ENCODE measurements at regions not wholly inside any gene's neighbourhood (a gene's known extent, or its start where the extent isn't known, plus 50 kb on each side); places are given as distances from the start of the nearest gene placed in this dataset.

DNA sequence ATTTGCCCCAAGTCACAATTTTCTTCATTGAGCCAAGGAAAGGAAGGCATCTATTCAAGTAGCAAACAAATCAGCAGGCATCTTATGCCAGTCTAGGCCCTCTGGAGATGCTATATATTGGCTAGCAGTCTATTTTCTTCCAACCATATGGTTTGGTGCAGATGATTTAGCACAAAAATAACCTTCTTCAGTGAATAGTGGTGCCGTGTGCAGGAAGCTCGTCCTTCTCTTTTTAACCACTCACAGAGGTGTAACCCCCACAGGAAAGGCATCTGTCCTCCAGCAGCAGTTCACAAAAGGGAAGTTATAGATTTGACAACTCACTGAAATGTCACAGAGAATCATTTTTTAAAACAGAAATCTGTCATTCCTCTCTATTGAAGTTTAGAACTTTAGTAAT, 445.7 kb upstream of the SYT1 start:
- TF ChIP-seq, protein P1, sequence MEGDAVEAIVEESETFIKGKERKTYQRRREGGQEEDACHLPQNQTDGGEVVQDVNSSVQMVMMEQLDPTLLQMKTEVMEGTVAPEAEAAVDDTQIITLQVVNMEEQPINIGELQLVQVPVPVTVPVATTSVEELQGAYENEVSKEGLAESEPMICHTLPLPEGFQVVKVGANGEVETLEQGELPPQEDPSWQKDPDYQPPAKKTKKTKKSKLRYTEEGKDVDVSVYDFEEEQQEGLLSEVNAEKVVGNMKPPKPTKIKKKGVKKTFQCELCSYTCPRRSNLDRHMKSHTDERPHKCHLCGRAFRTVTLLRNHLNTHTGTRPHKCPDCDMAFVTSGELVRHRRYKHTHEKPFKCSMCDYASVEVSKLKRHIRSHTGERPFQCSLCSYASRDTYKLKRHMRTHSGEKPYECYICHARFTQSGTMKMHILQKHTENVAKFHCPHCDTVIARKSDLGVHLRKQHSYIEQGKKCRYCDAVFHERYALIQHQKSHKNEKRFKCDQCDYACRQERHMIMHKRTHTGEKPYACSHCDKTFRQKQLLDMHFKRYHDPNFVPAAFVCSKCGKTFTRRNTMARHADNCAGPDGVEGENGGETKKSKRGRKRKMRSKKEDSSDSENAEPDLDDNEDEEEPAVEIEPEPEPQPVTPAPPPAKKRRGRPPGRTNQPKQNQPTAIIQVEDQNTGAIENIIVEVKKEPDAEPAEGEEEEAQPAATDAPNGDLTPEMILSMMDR (IDR thresholded peaks at IDR 0.05; ENCODE audit: extremely low read depth in 1 of 2, insufficient read depth in 1 of 2, low read depth in 1 of 2, low read length in 2 of 2), result no peak
- TF ChIP-seq EZH2 (IDR thresholded peaks at IDR 0.05; ENCODE audit: borderline replicate concordance, low read depth, low read length, severe bottlenecking), result no peak
- TF ChIP-seq POLR2A (IDR thresholded peaks at IDR 0.05; ENCODE audit: low read depth, low read length), result no peak
- TF ChIP-seq POLR2AphosphoS5 (IDR thresholded peaks at IDR 0.05; ENCODE audit: insufficient read depth, low read depth, low read length), result no peak
- TF ChIP-seq, protein P2, sequence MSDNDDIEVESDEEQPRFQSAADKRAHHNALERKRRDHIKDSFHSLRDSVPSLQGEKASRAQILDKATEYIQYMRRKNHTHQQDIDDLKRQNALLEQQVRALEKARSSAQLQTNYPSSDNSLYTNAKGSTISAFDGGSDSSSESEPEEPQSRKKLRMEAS (IDR thresholded peaks at IDR 0.05; ENCODE audit: insufficient read depth, insufficient read length), result no peak
- no peak for TF ChIP-seq MYC (IDR thresholded peaks at IDR 0.05; ENCODE audit: low read depth, low read length)
- TF ChIP-seq FOS (IDR thresholded peaks at IDR 0.05; ENCODE audit: borderline replicate concordance, insufficient read depth, low read length), result no peak
- no peak for TF ChIP-seq JUN (IDR thresholded peaks at IDR 0.05; ENCODE audit: borderline replicate concordance, insufficient read depth, insufficient read length, low read depth)
